ENCODE measurements at regions not wholly inside any gene's neighbourhood (a gene's known extent, or its start where the extent isn't known, plus 50 kb on each side); places are given as distances from the start of the nearest gene placed in this dataset.

DNA sequence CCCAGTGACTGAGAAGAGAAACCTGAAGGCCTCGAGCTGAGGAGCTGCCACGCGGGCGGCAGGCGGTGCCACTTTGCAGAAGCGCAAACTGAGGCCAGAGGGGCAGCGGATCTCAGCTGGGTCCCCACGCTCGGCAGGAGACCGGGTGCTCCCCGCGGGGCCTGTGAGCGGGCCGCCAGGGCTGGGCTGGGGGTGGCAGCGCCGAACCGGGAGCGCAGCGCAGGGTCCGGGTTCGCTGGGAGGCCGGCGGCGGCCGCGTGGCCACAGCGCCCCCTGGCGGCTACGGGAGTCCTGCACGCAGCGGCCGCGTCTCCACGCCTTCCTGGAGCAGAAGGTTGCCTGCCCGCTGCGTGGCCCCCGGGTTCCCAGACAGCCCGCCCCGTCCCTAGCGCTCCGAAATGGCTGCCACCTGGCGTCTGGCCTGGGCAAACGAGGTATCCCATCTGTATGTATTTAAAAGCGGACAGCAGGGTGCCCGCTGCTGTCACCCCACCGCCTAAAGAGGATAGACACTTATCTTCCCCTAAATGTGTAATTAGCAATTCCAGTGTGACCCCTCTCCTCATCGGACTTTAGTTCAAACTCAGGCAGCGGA, 96.1 kb upstream of the CDH5 start:
- ChIA-PET POLR2A (no interaction called here), CTCF (interaction anchor here in 1 of 2 donors (0.5 kb wide), 1 partner anchor 9 kb away, joined by 6 read pairs; no protein-coding TSS in a partner anchor)
- ATAC-seq (replicated peaks in 1 of 4) = peak; percentile 57 to 69 (median 62)
- no peak overlapping the region for H3K27ac Mint-ChIP-seq
- Histone ChIP-seq H3K27me3 (replicated peaks in 1 of 2; ENCODE audit: control insufficient read depth in 2 of 2, extremely low read depth in 1 of 2, insufficient read depth in 2 of 2, low read length in 1 of 2) (peaks cover 0 to 62% of the 10 kb centered on the region in 2 experiments), H3K4me3 (ENCODE audit: control insufficient read depth in 1 of 2, extremely low read depth in 1 of 2, low read length in 1 of 2) (no peak overlapping the region), H3K36me3 (ENCODE audit: control insufficient read depth in 2 of 2, extremely low read depth in 1 of 2, insufficient read depth in 1 of 2, low read length in 1 of 2) (no peaks in the 10 kb centered on the region), H3K27ac (ENCODE audit: low read length) (no peak overlapping the region), H3K9me3 (no peaks in the 10 kb centered on the region), H3K4me1 (ENCODE audit: control insufficient read depth in 1 of 2, extremely low read depth in 1 of 2, insufficient read depth in 2 of 2, low read length in 2 of 2) (peaks cover 0 to 14% of the 10 kb centered on the region in 2 experiments)
- 15% methylated on average over 44 of the region's 48 CpGs for WGBS (ENCODE audit: insufficient coverage)
- peak overlapping the region in 2 of 3 donors; percentile 3 to 20 for H3K4me3 Mint-ChIP-seq
- H3K9me3 Mint-ChIP-seq = no peaks in the 10 kb centered on the region
- peak in 33 of 35 experiments; percentile 11 to 66 (median 36) for DNase-seq
- H3K36me3 Mint-ChIP-seq = no peaks in the 10 kb centered on the region
- H3K27me3 Mint-ChIP-seq = peaks cover 18 to 49% of the 10 kb centered on the region in 2 donors
- peaks cover 14 to 28% (median 20%) of the 10 kb centered on the region in 3 donors for H3K4me1 Mint-ChIP-seq

DNA sequence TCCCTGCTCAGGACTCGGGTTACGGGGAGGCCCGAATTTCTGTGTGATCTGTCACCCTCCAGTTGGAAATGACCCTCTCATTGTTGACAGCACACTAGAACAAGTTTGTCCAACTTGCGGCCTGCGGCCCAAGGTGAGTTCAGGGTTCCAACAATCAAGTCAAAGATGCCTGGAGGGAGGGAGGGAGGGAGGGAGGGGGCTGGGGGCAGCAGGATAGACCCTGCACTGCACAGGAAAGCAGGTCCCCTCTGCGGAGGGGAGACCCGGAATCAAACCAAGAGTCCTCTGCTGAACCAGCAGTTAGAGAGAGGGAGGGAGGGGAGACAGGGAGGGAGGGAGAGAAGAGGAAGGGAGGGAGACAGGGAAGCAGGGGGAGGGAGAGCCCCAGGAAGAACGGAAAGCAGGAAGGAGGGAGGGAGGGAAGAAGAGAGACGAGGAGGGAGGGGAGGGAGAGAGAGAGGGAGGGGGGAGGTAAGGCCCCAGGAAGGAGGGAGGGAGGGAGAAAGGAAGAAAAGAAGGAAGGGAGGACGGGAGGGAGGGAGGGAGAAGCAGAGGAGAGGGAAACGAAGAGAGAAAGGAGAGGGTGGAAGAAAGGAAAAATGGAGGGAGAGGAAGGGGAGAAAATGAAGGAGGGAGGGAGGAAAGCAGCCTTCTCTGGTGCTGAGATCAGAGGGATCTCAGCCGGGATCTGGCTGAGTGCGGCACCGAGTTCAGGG, 96.7 kb upstream of the CDH5 start:
- H3K36me3 Mint-ChIP-seq = no peaks in the 10 kb centered on the region
- peak overlapping the region in 1 of 3 donors; percentile 28 for H3K4me3 Mint-ChIP-seq
- peaks cover 0 to 65% of the 10 kb centered on the region in 2 experiments for H3K27me3 ChIP-seq (replicated peaks in 1 of 2; ENCODE audit: control insufficient read depth in 2 of 2, extremely low read depth in 1 of 2, insufficient read depth in 2 of 2, low read length in 1 of 2)

DNA sequence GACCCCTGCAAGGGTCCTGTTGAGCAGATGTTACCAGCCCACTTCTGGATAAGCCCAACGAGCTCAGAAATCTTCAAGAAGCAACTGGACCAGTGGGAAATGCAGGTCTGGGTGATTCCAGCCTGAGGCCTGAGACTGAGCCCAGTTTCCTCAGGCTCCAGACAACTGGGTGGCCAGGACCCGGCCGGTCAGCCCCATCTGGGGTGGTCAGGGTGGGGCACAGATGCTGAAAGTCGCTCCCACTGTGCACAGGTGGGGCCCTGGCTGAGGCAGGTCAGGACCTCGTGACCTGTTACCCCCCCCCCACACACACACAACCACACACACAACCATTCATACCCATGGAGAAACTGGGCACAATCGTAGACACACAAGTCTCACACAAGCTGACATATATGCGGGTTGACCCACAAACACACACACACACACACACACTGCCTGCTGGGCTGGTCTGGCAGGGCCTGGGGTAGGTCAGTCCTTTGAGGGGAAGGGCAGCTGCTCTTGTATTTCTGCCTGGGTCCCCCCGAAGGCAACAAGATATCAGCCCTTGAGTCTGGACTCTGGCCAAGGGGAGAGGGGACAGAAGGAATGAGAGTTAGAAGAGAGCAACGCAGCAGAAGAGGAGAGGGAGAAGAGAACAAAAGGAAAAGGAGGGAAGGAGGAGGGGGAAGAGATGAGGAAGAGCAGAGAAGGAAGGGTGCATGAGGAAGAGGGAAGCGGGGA, 99.0 kb upstream of the CDH5 start:
- POLR2A ChIA-PET = no interaction called here
- Histone ChIP-seq H3K27ac (ENCODE audit: low read length) (no peak overlapping the region), H3K9me3 (no peaks in the 10 kb centered on the region), H3K36me3 (ENCODE audit: control insufficient read depth in 2 of 2, extremely low read depth in 1 of 2, insufficient read depth in 1 of 2, low read length in 1 of 2) (no peaks in the 10 kb centered on the region), H3K4me1 (ENCODE audit: control insufficient read depth in 1 of 2, extremely low read depth in 1 of 2, insufficient read depth in 2 of 2, low read length in 2 of 2) (peaks cover 0 to 9% of the 10 kb centered on the region in 2 experiments), H3K27me3 (replicated peaks in 1 of 2; ENCODE audit: control insufficient read depth in 2 of 2, extremely low read depth in 1 of 2, insufficient read depth in 2 of 2, low read length in 1 of 2) (peaks cover 0 to 65% of the 10 kb centered on the region in 2 experiments), H3K4me3 (ENCODE audit: control insufficient read depth in 1 of 2, extremely low read depth in 1 of 2, low read length in 1 of 2) (no peak overlapping the region)
- no peak for DNase-seq
- no peak for ATAC-seq (replicated peaks in 1 of 4)
- 65% methylated on average over 8 of the region's 10 CpGs for WGBS (ENCODE audit: insufficient coverage)
- H3K36me3 Mint-ChIP-seq = no peaks in the 10 kb centered on the region
- H3K4me3 Mint-ChIP-seq = no peak overlapping the region
- CTCF ChIA-PET = interaction anchor here in 1 of 2 donors (0.7 kb wide), 2 partner anchors 193 to 309 kb away, joined by 3 to 7 read pairs; no protein-coding TSS in a partner anchor
- H3K27ac Mint-ChIP-seq = no peak overlapping the region
- H3K4me1 Mint-ChIP-seq = peaks cover 8 to 13% (median 12%) of the 10 kb centered on the region in 3 donors
- H3K27me3 Mint-ChIP-seq = peaks cover 22 to 66% of the 10 kb centered on the region in 2 donors
- H3K9me3 Mint-ChIP-seq = no peaks in the 10 kb centered on the region

More for the DNA sequence above, 96.7 kb upstream of the CDH5 start:
- Mint-ChIP-seq H3K27me3 (peaks cover 18 to 56% of the 10 kb centered on the region in 2 donors), H3K27ac (no peak overlapping the region), H3K9me3 (no peaks in the 10 kb centered on the region), H3K4me1 (peaks cover 12 to 22% (median 18%) of the 10 kb centered on the region in 3 donors)
- CTCF ChIA-PET = interaction anchor here in 1 of 2 donors (0.5 to 0.6 kb wide), 2 partner anchors 10 to 119 kb away, joined by 3 to 6 read pairs; no protein-coding TSS in a partner anchor
- H3K36me3 ChIP-seq (ENCODE audit: control insufficient read depth in 2 of 2, extremely low read depth in 1 of 2, insufficient read depth in 1 of 2, low read length in 1 of 2) = no peaks in the 10 kb centered on the region
- peaks cover 0 to 11% of the 10 kb centered on the region in 2 experiments for H3K4me1 ChIP-seq (ENCODE audit: control insufficient read depth in 1 of 2, extremely low read depth in 1 of 2, insufficient read depth in 2 of 2, low read length in 2 of 2)
- 72% methylated on average over 14 of the region's 14 CpGs for WGBS (ENCODE audit: insufficient coverage)
- H3K27ac ChIP-seq (ENCODE audit: low read length) = no peak overlapping the region
- ATAC-seq (replicated peaks in 1 of 4) = no peak
- no peak overlapping the region for H3K4me3 ChIP-seq (ENCODE audit: control insufficient read depth in 1 of 2, extremely low read depth in 1 of 2, low read length in 1 of 2)
- no peaks in the 10 kb centered on the region for H3K9me3 ChIP-seq
- POLR2A ChIA-PET = no interaction called here
- no peak for DNase-seq

DNA sequence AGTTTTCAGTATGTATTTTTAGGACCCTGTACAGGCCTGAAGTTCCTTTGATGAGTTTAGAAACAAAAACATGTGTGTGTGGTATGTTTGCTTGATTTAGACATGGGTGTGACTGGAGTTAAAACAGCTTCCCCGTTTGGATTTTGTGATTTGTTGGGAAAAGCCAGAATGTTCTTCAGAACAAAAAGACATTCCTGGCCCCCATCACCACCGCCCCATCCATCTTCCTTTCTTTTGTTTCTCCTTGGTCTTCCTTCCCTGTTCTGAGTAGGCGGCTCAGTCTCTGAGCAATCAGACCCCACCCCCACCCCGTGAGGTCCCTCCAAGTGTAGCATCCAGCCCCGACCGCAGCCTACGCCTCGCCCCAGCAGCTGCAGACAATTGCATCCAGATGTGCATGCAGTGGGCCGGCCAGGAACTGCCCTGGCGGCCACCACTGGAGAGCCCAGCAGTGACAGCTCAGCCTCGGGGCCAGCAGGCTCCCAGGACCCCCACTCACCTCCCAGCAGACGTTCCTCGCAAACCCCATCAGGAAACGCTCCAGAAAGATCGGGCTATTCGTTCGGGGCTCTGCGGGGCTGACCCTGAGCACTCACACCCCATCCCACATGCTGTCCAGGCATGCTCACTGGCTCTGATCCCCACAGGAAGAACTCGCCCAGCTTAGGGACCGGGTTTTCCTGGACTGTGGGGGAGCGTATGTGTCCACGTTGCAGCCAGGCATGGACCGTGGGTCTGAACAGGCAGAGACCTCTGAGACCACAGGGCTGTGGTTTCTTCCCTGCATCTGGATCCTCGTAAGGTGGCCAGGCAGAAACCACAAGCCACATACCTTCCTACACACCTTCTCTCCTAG, 99.8 kb upstream of the CDH5 start:
- Mint-ChIP-seq H3K4me3 (no peak overlapping the region), H3K4me1 (peaks cover 8 to 13% (median 12%) of the 10 kb centered on the region in 3 donors), H3K9me3 (no peaks in the 10 kb centered on the region), H3K27me3 (peaks cover 22 to 59% of the 10 kb centered on the region in 2 donors), H3K36me3 (no peaks in the 10 kb centered on the region), H3K27ac (no peak overlapping the region)
- CTCF ChIA-PET = interaction anchor here in 1 of 2 donors (0.7 kb wide), 1 partner anchor 193 kb away, joined by 3 read pairs; no protein-coding TSS in a partner anchor
- Histone ChIP-seq H3K27ac (ENCODE audit: low read length) (no peak overlapping the region), H3K4me1 (ENCODE audit: control insufficient read depth in 1 of 2, extremely low read depth in 1 of 2, insufficient read depth in 2 of 2, low read length in 2 of 2) (peaks cover 0 to 9% of the 10 kb centered on the region in 2 experiments), H3K9me3 (no peaks in the 10 kb centered on the region), H3K36me3 (ENCODE audit: control insufficient read depth in 2 of 2, extremely low read depth in 1 of 2, insufficient read depth in 1 of 2, low read length in 1 of 2) (no peaks in the 10 kb centered on the region), H3K27me3 (replicated peaks in 1 of 2; ENCODE audit: control insufficient read depth in 2 of 2, extremely low read depth in 1 of 2, insufficient read depth in 2 of 2, low read length in 1 of 2) (peaks cover 0 to 62% of the 10 kb centered on the region in 2 experiments), H3K4me3 (ENCODE audit: control insufficient read depth in 1 of 2, extremely low read depth in 1 of 2, low read length in 1 of 2) (no peak overlapping the region)
- POLR2A ChIA-PET = no interaction called here
- no peak for DNase-seq
- ATAC-seq (replicated peaks in 1 of 4) = no peak
- 7% methylated on average over 22 of the region's 24 CpGs for WGBS (ENCODE audit: insufficient coverage)

DNA sequence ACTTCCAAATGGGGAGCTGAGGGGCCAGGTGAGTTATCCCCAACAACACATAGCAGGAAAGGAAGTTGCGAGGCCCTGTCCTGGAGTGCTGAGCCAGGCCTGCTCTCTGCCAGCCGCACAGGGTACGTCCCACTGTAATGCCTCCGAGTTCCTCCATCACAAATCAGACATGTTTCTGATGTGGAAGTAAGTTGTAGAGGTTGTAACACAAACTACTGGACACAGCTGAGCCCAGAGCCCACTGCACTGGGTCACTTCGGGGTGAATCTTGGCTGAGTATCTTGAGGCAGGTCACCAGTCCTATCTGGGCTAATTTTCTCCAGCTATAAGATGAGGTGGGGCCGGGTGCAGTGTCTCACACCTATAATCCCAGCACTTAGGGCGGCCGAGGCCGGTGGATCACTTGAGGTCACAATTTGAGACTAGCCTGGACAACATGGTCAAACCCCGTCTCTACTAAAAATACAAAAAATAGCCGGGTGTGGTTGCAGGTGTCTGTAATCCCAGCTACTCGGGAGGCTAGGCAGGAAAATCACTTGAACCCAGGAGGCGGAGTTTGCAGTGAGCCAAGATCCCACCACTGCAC, 100.8 kb upstream of the CDH5 start:
- no peak for ATAC-seq (replicated peaks in 1 of 4)
- POLR2A ChIA-PET = no interaction called here
- Mint-ChIP-seq H3K27ac (no peak overlapping the region), H3K4me1 (peaks cover 8 to 10% (median 9%) of the 10 kb centered on the region in 3 donors), H3K27me3 (peaks cover 23 to 54% of the 10 kb centered on the region in 2 donors), H3K36me3 (no peaks in the 10 kb centered on the region), H3K9me3 (no peaks in the 10 kb centered on the region), H3K4me3 (no peak overlapping the region)
- H3K9me3 ChIP-seq = no peaks in the 10 kb centered on the region
- 85% methylated on average over 4 of the region's 13 CpGs for whole genome bisulfite sequencing (ENCODE audit: insufficient coverage)
- peaks cover 0 to 52% of the 10 kb centered on the region in 2 experiments for H3K27me3 ChIP-seq (replicated peaks in 1 of 2; ENCODE audit: control insufficient read depth in 2 of 2, extremely low read depth in 1 of 2, insufficient read depth in 2 of 2, low read length in 1 of 2)
- CTCF ChIA-PET = no interaction called here
- H3K27ac ChIP-seq (ENCODE audit: low read length) = no peak overlapping the region
- no peak overlapping the region for H3K4me3 ChIP-seq (ENCODE audit: control insufficient read depth in 1 of 2, extremely low read depth in 1 of 2, low read length in 1 of 2)
- no peak for DNase-seq
- peaks cover 0 to 7% of the 10 kb centered on the region in 2 experiments for H3K4me1 ChIP-seq (ENCODE audit: control insufficient read depth in 1 of 2, extremely low read depth in 1 of 2, insufficient read depth in 2 of 2, low read length in 2 of 2)
- H3K36me3 ChIP-seq (ENCODE audit: control insufficient read depth in 2 of 2, extremely low read depth in 1 of 2, insufficient read depth in 1 of 2, low read length in 1 of 2) = no peaks in the 10 kb centered on the region

Data from T-cell (primary cell).